A673 (cell line): ENCODE measurements at regions not wholly inside any gene's neighbourhood (a gene's known extent, or its start where the extent isn't known, plus 50 kb on each side); places are given as distances from the start of the nearest gene placed in this dataset.

ENCODE experiments used
- BruUV-seq: library from RNA; stranded (reverse); fragments of 400-500 nt; replicated peaks from 2 replicates; lab custom pipeline; 2021; lab: Mats Ljungman, UMichigan
- CTCF ChIA-PET: fragments of 300-600 bp; sonication (Branson Sonifier 250); formaldehyde crosslinking; loops from one replicate; lab custom pipeline; 2022; ENCODE audit warnings: antibody characterized with exemption; lab: Charles Lee
- POLR2A ChIA-PET: fragments of 300-600 bp; sonication (Branson Sonifier 250); formaldehyde crosslinking; loops from one replicate; lab custom pipeline; 2022; ENCODE audit warnings: antibody characterized with exemption; ENCODE audit not compliant: low non-redundant PET; lab: Charles Lee
- DNase-seq: peaks from one replicate; pipeline ENCODE4 v3.0.0-alpha.2; 2015; ENCODE audit warnings: low spot score
- H3K27ac ChIP-seq: fragments of 200-600 bp; sonication (generic); 2 replicates; pipeline ENCODE4 v1.5.1; 2016; ENCODE audit warnings: mixed run types, low read depth, mild to moderate bottlenecking, mixed read lengths, antibody characterized with exemption, low read length; ENCODE audit not compliant: poor library complexity, severe bottlenecking
- H3K27me3 ChIP-seq: fragments of 200-600 bp; sonication (generic); replicated peaks from 2 replicates; pipeline ENCODE4 v1.6.1; 2017; ENCODE audit warnings: mixed run types, low read depth, mild to moderate bottlenecking, mixed read lengths, antibody characterized with exemption, low read length; ENCODE audit not compliant: insufficient read depth, poor library complexity
- H3K36me3 ChIP-seq: fragments of 200-600 bp; sonication (generic); 2 replicates; pipeline ENCODE4 v1.6.1; 2016; ENCODE audit warnings: mixed run types, mild to moderate bottlenecking, mixed read lengths, antibody characterized with exemption, low read length; ENCODE audit not compliant: insufficient read depth, poor library complexity, severe bottlenecking
- H3K4me1 ChIP-seq: fragments of 200-600 bp; sonication (generic); 2 replicates; pipeline ENCODE4 v1.6.1; 2017; ENCODE audit warnings: mixed run types, mild to moderate bottlenecking, mixed read lengths, antibody characterized with exemption, low read length; ENCODE audit not compliant: insufficient read depth, poor library complexity, severe bottlenecking
- H3K4me3 ChIP-seq: fragments of 200-600 bp; sonication (generic); 2 replicates; pipeline ENCODE4 v1.5.1; 2016; ENCODE audit warnings: low read depth, mixed run types, mild to moderate bottlenecking, mixed read lengths, low read length; ENCODE audit not compliant: poor library complexity, severe bottlenecking
- H3K9me3 ChIP-seq: fragments of 200-600 bp; sonication (generic); 2 replicates; pipeline ENCODE4 v1.6.1; 2016; ENCODE audit warnings: mixed run types, low read depth, mild to moderate bottlenecking, mixed read lengths, antibody characterized with exemption, low read length; ENCODE audit not compliant: poor library complexity, severe bottlenecking
- EZH2 ChIP-seq: fragments of 200-600 bp; sonication (generic); IDR thresholded peaks from 2 replicates; pipeline ENCODE4 v1.6.1; 2017; ENCODE audit warnings: borderline replicate concordance, low read depth, mild to moderate bottlenecking, mixed read lengths, antibody characterized with exemption, low read length; ENCODE audit not compliant: poor library complexity, severe bottlenecking
- intact Hi-C: fragments of 100-400 bp; cut with micrococcal nuclease; formaldehyde crosslinking; loops from one replicate; pipeline ENCODE4 v1.10.0; 2022; ENCODE audit not compliant: unreplicated experiment
- TF ChIP-seq, protein P1 (sequence below): fragments of 300-800, 200-600 bp; sonication (generic); conservative IDR thresholded peaks from 2 replicates; pipeline ENCODE4 v1.5.1; 2017; ENCODE audit warnings: low read depth, mild to moderate bottlenecking, antibody characterized with exemption, low read length, moderate library complexity, mixed read lengths

DNA sequence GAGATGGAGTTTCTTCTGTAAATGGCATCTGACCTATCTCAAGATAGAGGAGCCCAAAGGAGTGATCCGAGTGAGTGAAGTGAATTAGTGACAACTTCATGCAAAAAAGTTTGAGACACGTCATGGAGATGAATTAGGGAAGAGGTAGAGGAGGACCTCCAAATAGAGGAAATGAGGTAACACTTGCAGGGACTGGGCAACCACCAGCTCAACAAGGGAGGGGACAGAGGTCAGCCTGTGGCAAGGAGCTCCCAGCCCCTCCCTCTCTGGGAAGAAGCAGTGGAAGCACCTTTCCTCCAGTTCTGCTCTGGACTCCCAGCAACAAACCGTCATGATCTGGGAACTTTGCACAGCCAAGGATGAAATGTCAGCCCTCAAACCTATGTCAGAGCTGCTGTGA is 83.5 kb upstream of the IKZF1 start:
- no peak overlapping the region for H3K27ac ChIP-seq
- no peak for TF ChIP-seq EZH2
- TF ChIP-seq, protein P1, sequence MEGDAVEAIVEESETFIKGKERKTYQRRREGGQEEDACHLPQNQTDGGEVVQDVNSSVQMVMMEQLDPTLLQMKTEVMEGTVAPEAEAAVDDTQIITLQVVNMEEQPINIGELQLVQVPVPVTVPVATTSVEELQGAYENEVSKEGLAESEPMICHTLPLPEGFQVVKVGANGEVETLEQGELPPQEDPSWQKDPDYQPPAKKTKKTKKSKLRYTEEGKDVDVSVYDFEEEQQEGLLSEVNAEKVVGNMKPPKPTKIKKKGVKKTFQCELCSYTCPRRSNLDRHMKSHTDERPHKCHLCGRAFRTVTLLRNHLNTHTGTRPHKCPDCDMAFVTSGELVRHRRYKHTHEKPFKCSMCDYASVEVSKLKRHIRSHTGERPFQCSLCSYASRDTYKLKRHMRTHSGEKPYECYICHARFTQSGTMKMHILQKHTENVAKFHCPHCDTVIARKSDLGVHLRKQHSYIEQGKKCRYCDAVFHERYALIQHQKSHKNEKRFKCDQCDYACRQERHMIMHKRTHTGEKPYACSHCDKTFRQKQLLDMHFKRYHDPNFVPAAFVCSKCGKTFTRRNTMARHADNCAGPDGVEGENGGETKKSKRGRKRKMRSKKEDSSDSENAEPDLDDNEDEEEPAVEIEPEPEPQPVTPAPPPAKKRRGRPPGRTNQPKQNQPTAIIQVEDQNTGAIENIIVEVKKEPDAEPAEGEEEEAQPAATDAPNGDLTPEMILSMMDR = no peak
- peaks cover 12% of the 10 kb centered on the region for H3K9me3 ChIP-seq
- ChIA-PET CTCF (no interaction called here), POLR2A (no interaction called here)
- no TSS peak for BruUV-seq
- no peaks in the 10 kb centered on the region for H3K4me1 ChIP-seq
- no peaks in the 10 kb centered on the region for H3K36me3 ChIP-seq
- no peak overlapping the region for H3K4me3 ChIP-seq
- intact Hi-C loops = no loop called here
- no peaks in the 10 kb centered on the region for H3K27me3 ChIP-seq
- DNase-seq = no peak

DNA sequence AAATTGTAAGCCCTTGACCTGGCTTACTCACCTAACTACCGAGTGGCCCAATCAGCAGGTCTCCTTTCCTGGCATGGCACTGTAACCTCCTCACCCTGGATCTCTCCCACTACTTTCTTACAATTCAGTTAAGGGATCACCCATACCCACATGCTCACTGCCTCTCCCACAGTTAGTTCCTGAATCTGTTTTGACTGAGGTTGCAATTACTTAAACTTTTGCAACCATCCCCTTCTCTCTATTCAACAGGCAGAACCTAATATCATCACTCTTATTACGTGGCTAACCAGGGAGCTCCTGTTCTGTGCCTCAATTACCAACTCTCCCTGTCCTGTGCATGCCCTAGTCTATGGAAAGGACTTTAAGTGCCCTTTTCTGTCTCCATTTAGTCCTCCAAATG is 84.2 kb upstream of the IKZF1 start:
- Histone ChIP-seq H3K4me1 (no peaks in the 10 kb centered on the region), H3K36me3 (no peaks in the 10 kb centered on the region), H3K4me3 (no peak overlapping the region), H3K9me3 (peaks cover 12% of the 10 kb centered on the region), H3K27me3 (no peaks in the 10 kb centered on the region), H3K27ac (no peak overlapping the region)
- intact Hi-C loops = no loop called here
- no TSS peak for BruUV-seq
- POLR2A ChIA-PET = no interaction called here
- TF ChIP-seq, protein P1 = no peak
- TF ChIP-seq EZH2 = no peak
- no peak for DNase-seq
- CTCF ChIA-PET = no interaction called here

DNA sequence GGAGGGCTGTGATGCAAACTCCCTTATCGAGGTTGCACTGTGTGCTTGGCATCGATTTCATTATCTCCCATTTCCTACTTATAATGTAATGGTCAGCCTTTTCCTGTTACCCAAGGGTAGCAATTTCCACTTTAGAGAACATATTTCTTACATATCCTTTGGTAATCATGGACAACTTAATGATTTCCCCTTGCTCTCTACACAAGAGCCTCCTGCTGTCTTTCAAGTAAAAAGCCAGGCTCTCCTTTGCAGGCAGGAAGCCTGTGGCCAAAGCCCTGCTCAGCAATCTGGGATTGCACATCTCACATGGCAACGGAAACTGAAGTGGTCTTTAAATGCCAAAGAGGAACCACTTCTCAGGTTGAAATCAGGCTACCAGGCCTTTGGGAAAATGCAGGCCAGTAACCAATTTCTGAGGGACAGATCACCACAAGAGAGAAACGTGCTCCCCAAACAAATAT is 86.7 kb upstream of the IKZF1 start:
- CTCF ChIA-PET = no interaction called here
- Histone ChIP-seq H3K36me3 (no peaks in the 10 kb centered on the region), H3K27me3 (no peaks in the 10 kb centered on the region), H3K27ac (no peak overlapping the region), H3K9me3 (peaks cover 10% of the 10 kb centered on the region), H3K4me1 (no peaks in the 10 kb centered on the region), H3K4me3 (no peak overlapping the region)
- no peak for TF ChIP-seq EZH2
- TF ChIP-seq, protein P1 = no peak
- no peak for DNase-seq
- BruUV-seq = no TSS peak
- intact Hi-C loops = no loop called here
- POLR2A ChIA-PET = no interaction called here
